HFF-Myc (cell line): ENCODE measurements at regions not wholly inside any gene's neighbourhood (a gene's known extent, or its start where the extent isn't known, plus 50 kb on each side); places are given as distances from the start of the nearest gene placed in this dataset.

ENCODE experiments used
- DNase-seq: peaks from one replicate; pipeline ENCODE4 v3.0.0-alpha.2; 2011; ENCODE audit warnings: low read depth; ENCODE audit errors: extremely low read depth
- H3K4me3 ChIP-seq: replicated peaks from 2 replicates; pipeline ENCODE4 v1.5.1; 2011; ENCODE audit warnings: low read depth, mild to moderate bottlenecking, control low read depth, low read length
- CTCF ChIP-seq: IDR thresholded peaks from 2 replicates; pipeline ENCODE4 v1.5.1; 2012; ENCODE audit warnings: mild to moderate bottlenecking, low read depth, low read length, control low read depth; ENCODE audit errors: missing control alignments

GRCh38 chr2:18641823-18642222 lies 52.5 kb upstream of the NT5C1B start:
- DNase-seq: no peak
- no peak overlapping the region for H3K4me3 ChIP-seq
- TF ChIP-seq CTCF: no peak

- no peak for TF ChIP-seq CTCF
- no peak overlapping the region for H3K4me3 ChIP-seq
- DNase-seq: no peak
Observed at GRCh38 chr2:18639756-18640453, 50.5 kb upstream of the NT5C1B start.
